SK-N-SH (cell line): ENCODE measurements at regions not wholly inside any gene's neighbourhood (a gene's known extent, or its start where the extent isn't known, plus 50 kb on each side); places are given as distances from the start of the nearest gene placed in this dataset.

Experiments used
- CTCF ChIP-seq: fragments of 200-600 bp; sonication (generic); IDR thresholded peaks from 2 replicates; pipeline ENCODE4 v1.6.1; 2017; ENCODE audit warnings: antibody characterized with exemption, mild to moderate bottlenecking, moderate library complexity
- ELF1 ChIP-seq: IDR thresholded peaks from 2 replicates; pipeline ENCODE4 v1.4.0; 2012
- EZH2phosphoT487 ChIP-seq: fragments of 200-600 bp; sonication (generic); IDR thresholded peaks from 2 replicates; pipeline ENCODE4 v1.6.1; 2017; ENCODE audit warnings: low read depth, mixed run types, mild to moderate bottlenecking, antibody characterized with exemption, moderate library complexity, borderline replicate concordance
- FOXM1 ChIP-seq: IDR thresholded peaks from 2 replicates; pipeline ENCODE4 v1.4.0; 2012; ENCODE audit warnings: low read depth, mild to moderate bottlenecking
- GABPA ChIP-seq: IDR thresholded peaks from 2 replicates; pipeline ENCODE4 v1.4.0; 2012; ENCODE audit warnings: low read depth, mild to moderate bottlenecking
- JUND ChIP-seq: IDR thresholded peaks from 2 replicates; pipeline ENCODE4 v1.4.0; 2012
- MAX ChIP-seq: IDR thresholded peaks from 2 replicates; pipeline ENCODE4 v1.4.0; 2012; ENCODE audit warnings: low read depth
- MXI1 ChIP-seq: IDR thresholded peaks from 2 replicates; pipeline ENCODE4 v1.6.1; 2012; ENCODE audit warnings: mild to moderate bottlenecking, low read depth, low read length, improper control_type of control experiment
- NFIC ChIP-seq: IDR thresholded peaks from 2 replicates; pipeline ENCODE4 v1.4.0; 2012; ENCODE audit warnings: borderline replicate concordance
- REST ChIP-seq: IDR thresholded peaks from 2 replicates; pipeline ENCODE4 v1.6.1; 2012; ENCODE audit warnings: mild to moderate bottlenecking, low read depth, low read length, moderate library complexity
- RFX5 ChIP-seq: IDR thresholded peaks from 2 replicates; pipeline ENCODE4 v1.6.1; 2012; ENCODE audit warnings: mild to moderate bottlenecking, improper control_type of control experiment, low read length
- SIN3A ChIP-seq: IDR thresholded peaks from 2 replicates; pipeline ENCODE4 v1.6.1; 2012; ENCODE audit warnings: low read depth, mild to moderate bottlenecking, low read length, moderate library complexity, borderline replicate concordance
- TEAD4 ChIP-seq: IDR thresholded peaks from 2 replicates; pipeline ENCODE4 v1.4.0; 2012; ENCODE audit warnings: mild to moderate bottlenecking, borderline replicate concordance; ENCODE audit not compliant: insufficient read depth
- TF ChIP-seq, protein P1 (sequence below): fragments of 150-350 bp; IDR thresholded peaks from 2 replicates; pipeline ENCODE4 v1.6.1; 2016; ENCODE audit warnings: mild to moderate bottlenecking, low read depth, low read length

DNA sequence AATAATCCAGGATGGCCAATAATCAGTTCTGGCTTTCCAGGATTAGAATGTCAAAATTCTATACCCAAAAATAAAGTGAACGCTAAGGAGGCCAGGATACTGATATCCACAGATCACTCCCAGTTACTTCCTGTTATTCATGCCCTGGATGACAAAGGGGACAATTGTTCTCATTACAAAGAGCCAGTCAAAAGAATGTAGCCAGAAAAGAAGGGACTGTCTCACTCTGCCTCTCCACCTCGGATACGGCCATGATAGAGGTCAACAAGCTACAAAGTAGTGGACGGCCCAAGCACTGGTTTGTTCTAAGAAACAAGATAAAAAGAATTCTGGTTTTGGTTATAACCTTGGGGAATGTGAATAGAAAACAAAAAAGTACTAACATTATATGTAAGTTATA lies 116.1 kb upstream of the ATF7IP start:
- TF ChIP-seq REST, result no peak
- TF ChIP-seq MAX, result no peak
- TF ChIP-seq CTCF, result no peak
- no peak for TF ChIP-seq MXI1
- TF ChIP-seq EZH2phosphoT487, result no peak
- no peak for TF ChIP-seq ELF1
- no peak for TF ChIP-seq NFIC
- TF ChIP-seq TEAD4, result no peak
- no peak for TF ChIP-seq SIN3A
- no peak for TF ChIP-seq JUND
- no peak for TF ChIP-seq GABPA
- no peak for TF ChIP-seq RFX5
- no peak for TF ChIP-seq FOXM1
- TF ChIP-seq, protein P1, sequence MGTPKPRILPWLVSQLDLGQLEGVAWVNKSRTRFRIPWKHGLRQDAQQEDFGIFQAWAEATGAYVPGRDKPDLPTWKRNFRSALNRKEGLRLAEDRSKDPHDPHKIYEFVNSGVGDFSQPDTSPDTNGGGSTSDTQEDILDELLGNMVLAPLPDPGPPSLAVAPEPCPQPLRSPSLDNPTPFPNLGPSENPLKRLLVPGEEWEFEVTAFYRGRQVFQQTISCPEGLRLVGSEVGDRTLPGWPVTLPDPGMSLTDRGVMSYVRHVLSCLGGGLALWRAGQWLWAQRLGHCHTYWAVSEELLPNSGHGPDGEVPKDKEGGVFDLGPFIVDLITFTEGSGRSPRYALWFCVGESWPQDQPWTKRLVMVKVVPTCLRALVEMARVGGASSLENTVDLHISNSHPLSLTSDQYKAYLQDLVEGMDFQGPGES, result no peak
